ENCODE measurements at regions not wholly inside any gene's neighbourhood (a gene's known extent, or its start where the extent isn't known, plus 50 kb on each side); places are given as distances from the start of the nearest gene placed in this dataset.

- H3K9me3 Mint-ChIP-seq (ENCODE audit: insufficient read depth), result peaks cover 3% of the 10 kb centered on the region
- no peaks in the 10 kb centered on the region for H3K36me3 ChIP-seq (replicated peaks in 1 of 2; ENCODE audit: control extremely low read depth in 1 of 2, control insufficient read depth in 1 of 2, extremely low read depth in 1 of 2, insufficient read depth in 2 of 2, low read length in 1 of 2)
- H3K27ac ChIP-seq (ENCODE audit: low read length in 2 of 2), result no peak overlapping the region
- H3K4me3 Mint-ChIP-seq, result no peak overlapping the region
- TF ChIP-seq CTCF (IDR thresholded peaks at IDR 0.05) (no peak), EZH2 (IDR thresholded peaks at IDR 0.05; ENCODE audit: borderline replicate concordance, insufficient read depth, low read depth, low read length, poor library complexity, severe bottlenecking) (no peak)
- CTCF ChIA-PET, result no interaction called here
- H3K4me2 ChIP-seq (replicated peaks; ENCODE audit: low read depth, low read length, poor library complexity, severe bottlenecking), result no peak overlapping the region
- intact Hi-C loops (cut with micrococcal nuclease), result no loop called here
- H3K79me2 ChIP-seq (ENCODE audit: control insufficient read depth, insufficient read depth, low read length), result no peaks in the 10 kb centered on the region
- no peaks in the 10 kb centered on the region for H3K27me3 ChIP-seq (replicated peaks in 1 of 4; ENCODE audit: control extremely low read depth in 1 of 4, control insufficient read depth in 3 of 4, insufficient read depth in 4 of 4, low read length in 3 of 4)
- H4K20me1 ChIP-seq (ENCODE audit: control insufficient read depth, insufficient read depth, low read length, poor library complexity, severe bottlenecking), result no peaks in the 10 kb centered on the region
- H2AFZ ChIP-seq (ENCODE audit: insufficient read depth, low read depth, low read length, poor library complexity, severe bottlenecking), result no peak overlapping the region
- H3K4me3 ChIP-seq (ENCODE audit: control extremely low read depth in 1 of 5, extremely low read depth in 1 of 5, insufficient read depth in 1 of 5, low read depth in 2 of 5, low read length in 4 of 5), result no peak overlapping the region
- no peak for DNase-seq
- H3K27me3 Mint-ChIP-seq, result no peaks in the 10 kb centered on the region
- H3K4me1 ChIP-seq (ENCODE audit: control insufficient read depth in 2 of 2, insufficient read depth in 2 of 2, low read length in 2 of 2), result no peaks in the 10 kb centered on the region
- H3K4me1 Mint-ChIP-seq, result no peaks in the 10 kb centered on the region
- H3K27ac Mint-ChIP-seq, result no peak overlapping the region
- 87% methylated on average over 16 of the region's 23 CpGs for WGBS (ENCODE audit: insufficient coverage)
- no peak for ATAC-seq (ENCODE audit: low read depth)
- no peak overlapping the region for H3K9ac ChIP-seq (ENCODE audit: low read length)
- POLR2A ChIA-PET, result no interaction called here
- H3K9me3 ChIP-seq (ENCODE audit: control extremely low read depth in 1 of 3, control insufficient read depth in 2 of 3, insufficient read depth in 1 of 3, low read length in 2 of 3), result peaks cover 0 to 6% (median 0%) of the 10 kb centered on the region in 3 donors
Measured at GRCh38 chr10:59025981-59026765, 150.3 kb upstream of the PHYHIPL start.

- Histone ChIP-seq H3K36me3 (replicated peaks in 1 of 2; ENCODE audit: control extremely low read depth in 1 of 2, control insufficient read depth in 1 of 2, extremely low read depth in 1 of 2, insufficient read depth in 2 of 2, low read length in 1 of 2) (no peaks in the 10 kb centered on the region), H2AFZ (ENCODE audit: insufficient read depth, low read depth, low read length, poor library complexity, severe bottlenecking) (no peak overlapping the region), H3K27ac (ENCODE audit: low read length in 2 of 2) (no peak overlapping the region), H3K27me3 (replicated peaks in 1 of 4; ENCODE audit: control extremely low read depth in 1 of 4, control insufficient read depth in 3 of 4, insufficient read depth in 4 of 4, low read length in 3 of 4) (no peaks in the 10 kb centered on the region), H3K9ac (ENCODE audit: low read length) (no peak overlapping the region), H3K4me3 (ENCODE audit: control extremely low read depth in 1 of 5, extremely low read depth in 1 of 5, insufficient read depth in 1 of 5, low read depth in 2 of 5, low read length in 4 of 5) (no peak overlapping the region), H3K9me3 (ENCODE audit: control extremely low read depth in 1 of 3, control insufficient read depth in 2 of 3, insufficient read depth in 1 of 3, low read length in 2 of 3) (peaks cover 0 to 6% (median 0%) of the 10 kb centered on the region in 3 donors), H3K4me2 (replicated peaks; ENCODE audit: low read depth, low read length, poor library complexity, severe bottlenecking) (no peak overlapping the region), H4K20me1 (ENCODE audit: control insufficient read depth, insufficient read depth, low read length, poor library complexity, severe bottlenecking) (no peaks in the 10 kb centered on the region), H3K4me1 (ENCODE audit: control insufficient read depth in 2 of 2, insufficient read depth in 2 of 2, low read length in 2 of 2) (no peaks in the 10 kb centered on the region), H3K79me2 (ENCODE audit: control insufficient read depth, insufficient read depth, low read length) (no peaks in the 10 kb centered on the region)
- Mint-ChIP-seq H3K27ac (no peak overlapping the region), H3K27me3 (no peaks in the 10 kb centered on the region), H3K4me3 (no peak overlapping the region), H3K9me3 (ENCODE audit: insufficient read depth) (peaks cover 3% of the 10 kb centered on the region), H3K4me1 (no peaks in the 10 kb centered on the region)
- ATAC-seq (ENCODE audit: low read depth) (no peak), DNase-seq (no peak)
- CTCF ChIA-PET, result no interaction called here
- POLR2A ChIA-PET, result no interaction called here
- intact Hi-C loops (cut with micrococcal nuclease), result no loop called here
- TF ChIP-seq EZH2 (IDR thresholded peaks at IDR 0.05; ENCODE audit: borderline replicate concordance, insufficient read depth, low read depth, low read length, poor library complexity, severe bottlenecking) (no peak), CTCF (IDR thresholded peaks at IDR 0.05) (no peak)
- no CpG with 5 or more reads among the region's 5 CpGs for WGBS (ENCODE audit: insufficient coverage)
Measured at GRCh38 chr10:59027975-59028655, 148.3 kb upstream of the PHYHIPL start.

Measured in B cell (primary cell).